ENCODE measurements at regions not wholly inside any gene's neighbourhood (a gene's known extent, or its start where the extent isn't known, plus 50 kb on each side); places are given as distances from the start of the nearest gene placed in this dataset.
"Not testable (repeated sequence)": the region's sequence is repeated elsewhere in the genome, so short reads cannot be mapped to it uniquely, and the experiment has no call there.

DNA sequence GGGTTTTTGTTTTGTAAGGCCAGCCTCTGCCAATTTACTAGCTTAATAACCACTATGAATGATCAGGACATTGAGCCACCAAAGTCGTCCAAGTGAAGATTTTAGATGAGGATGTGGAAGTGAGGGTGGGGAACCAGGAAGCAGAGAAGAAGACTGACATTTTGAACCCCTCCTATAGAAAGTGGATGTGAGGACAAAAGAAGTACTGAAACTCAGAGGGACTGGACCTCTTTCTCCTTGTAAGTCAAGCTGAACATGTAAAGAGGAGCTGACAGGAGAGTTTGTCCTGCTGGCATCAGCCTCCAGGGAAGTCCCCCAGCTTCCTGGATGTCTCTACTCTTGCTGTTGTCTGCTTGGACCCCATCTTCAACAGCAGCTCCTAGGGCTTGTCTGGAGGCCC, 338.2 kb upstream of the NCAM1 start:
- no peak for DNase-seq

DNA sequence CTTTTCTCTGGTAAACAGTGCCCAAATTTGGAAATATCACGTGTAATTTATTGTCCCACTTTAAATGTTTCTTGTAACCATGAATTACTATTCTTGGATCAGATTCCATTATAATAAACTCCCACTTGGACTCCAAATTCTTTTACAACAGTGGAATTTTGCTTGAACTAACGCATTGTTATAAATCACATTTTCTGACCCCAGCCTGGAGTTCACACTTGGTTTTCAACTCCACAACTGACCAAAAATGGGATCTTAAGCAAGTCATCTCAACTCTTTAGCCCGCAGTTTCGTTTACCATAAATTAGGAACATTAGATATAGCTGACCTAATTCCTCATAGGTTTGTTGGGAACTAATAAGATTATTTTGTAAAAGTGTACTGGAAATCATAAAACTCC, 336.8 kb upstream of the NCAM1 start:
- peak; percentile 39 for DNase-seq

DNA sequence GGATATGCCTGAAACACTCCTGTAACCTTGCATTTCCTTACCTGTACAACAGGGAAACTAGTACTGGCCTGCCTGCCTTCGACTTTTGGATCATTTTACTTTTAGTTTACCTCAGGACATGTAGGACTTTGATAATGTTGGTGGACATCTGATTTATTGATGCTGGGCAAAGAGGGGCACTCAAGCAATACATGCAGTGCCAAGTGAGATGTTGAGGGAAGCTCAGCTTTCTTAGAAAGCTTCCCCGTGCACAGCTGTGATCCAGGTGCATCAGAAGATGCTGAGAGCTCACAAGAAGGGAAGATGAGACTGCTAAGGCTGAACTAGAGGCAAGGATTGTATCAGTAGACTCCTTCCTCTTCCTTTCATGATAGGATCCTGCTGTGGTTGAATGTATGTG, 336.2 kb upstream of the NCAM1 start:
- not testable (repeated sequence) for DNase-seq

DNA sequence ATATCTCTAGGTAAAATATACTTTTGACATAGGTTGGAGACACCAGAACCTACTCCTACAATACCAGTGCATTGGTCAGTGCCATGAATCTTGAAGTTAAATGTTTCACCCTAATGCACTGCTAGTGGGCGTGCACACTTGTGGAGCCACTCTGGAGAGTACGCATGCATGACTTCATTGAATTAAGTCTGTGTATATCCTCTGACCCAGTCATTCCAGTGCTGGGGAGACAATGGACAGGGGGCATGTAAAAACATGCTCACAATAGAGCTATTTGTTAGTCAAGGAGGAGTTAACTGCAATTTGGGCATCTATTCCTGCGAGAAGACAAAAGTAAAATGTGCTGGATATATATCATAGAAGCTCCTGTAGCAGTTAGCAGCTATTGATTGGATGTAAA, 335.4 kb upstream of the NCAM1 start:
- no peak for DNase-seq

DNA sequence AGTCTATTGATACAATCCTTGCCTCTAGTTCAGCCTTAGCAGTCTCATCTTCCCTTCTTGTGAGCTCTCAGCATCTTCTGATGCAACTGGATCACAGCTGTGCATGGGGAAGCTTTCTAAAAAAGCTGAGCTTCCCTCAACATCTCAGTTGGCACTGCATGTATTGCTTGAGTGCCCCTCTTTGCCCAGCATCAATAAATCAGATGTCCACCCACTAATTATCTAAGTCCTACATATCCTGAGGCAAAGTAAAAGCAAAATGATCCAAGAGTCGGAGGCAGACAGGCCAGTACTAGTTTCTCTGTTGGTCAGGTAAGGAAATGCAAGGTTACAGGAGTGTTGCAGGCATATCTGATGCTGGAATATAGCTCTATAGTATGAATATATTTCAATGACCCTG, 334.5 kb upstream of the NCAM1 start:
- DNase-seq, result no peak

DNA sequence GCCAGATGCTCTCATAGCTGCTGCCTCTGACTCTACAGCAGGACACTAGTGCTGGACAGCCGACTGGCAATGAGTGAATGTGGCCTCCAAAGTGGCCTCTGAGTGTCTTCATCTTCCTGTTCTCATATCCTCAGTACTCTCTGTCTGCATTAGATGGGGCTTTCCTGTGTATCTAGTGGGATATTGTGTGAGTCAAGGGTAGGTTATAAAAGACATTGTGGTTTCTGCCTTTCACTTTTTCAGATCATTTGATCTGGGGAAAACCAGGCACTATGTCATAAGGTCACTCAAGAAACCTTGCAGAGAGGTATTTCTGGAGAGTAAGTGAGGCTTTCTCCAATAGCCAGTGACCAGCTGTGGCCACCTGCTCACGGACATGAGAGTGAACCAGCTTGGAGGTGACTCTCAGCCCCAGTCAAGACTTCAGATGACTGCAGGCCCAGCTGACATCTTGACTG, 333.6 kb upstream of the NCAM1 start:
- no peak for DNase-seq

DNA sequence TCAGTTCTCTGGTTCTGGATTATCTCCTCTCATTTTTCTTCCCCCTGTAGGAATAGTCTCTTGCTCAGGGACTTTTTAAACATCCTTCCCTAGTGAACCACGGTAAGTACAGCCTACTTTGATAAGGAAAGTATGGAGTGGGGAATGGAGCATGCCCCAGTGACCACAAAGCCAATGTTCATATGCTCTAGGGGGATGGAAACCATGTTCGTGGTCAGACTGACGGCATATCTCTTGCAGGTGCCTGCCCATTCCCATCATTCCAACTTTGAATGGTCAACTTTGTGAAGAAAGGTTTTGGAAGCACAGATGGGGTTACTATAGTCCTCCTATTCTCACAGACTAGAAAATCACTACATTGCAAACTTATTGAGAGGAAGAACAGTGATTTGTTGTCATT, 332.5 kb upstream of the NCAM1 start:
- no peak for DNase-seq

DNA sequence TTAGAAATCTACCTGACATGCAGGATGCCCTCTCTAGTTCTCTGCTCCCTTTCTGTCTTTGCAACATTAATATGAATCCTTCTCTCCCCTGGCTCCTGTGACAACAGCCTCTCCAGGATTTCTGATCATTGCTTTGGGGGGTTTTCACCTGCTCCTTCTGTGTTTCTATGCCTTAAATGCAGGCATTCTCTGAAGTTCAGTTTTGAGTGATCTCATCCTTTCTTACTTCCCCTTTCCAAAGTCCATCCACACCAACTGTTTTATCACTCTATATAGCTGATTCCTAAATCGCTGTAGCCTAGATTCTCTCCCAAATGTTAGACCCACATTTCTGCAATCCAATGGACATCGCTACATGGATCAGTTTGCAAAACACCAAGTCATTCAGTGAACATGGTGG, 330.7 kb upstream of the NCAM1 start:
- no peak for DNase-seq

DNA sequence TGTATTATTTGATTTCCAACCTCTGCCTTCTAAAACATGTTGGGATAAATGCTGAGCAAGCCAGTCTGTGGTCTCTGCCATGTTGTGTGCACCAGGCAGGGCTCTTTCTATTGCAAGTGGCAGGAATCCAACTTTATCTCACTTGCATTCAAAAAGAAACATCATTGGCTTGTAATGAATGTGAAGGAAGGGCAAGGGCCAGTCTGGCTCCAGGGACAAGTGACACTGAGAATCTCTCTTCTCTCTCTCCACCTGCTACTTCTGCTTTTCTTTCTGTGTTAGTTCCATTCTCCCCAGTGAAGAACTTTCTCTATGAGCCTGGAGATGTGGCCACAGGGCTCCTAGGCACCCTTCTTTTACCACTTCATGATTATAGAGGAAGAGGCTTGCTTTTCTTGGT, 329.9 kb upstream of the NCAM1 start:
- DNase-seq, result no peak

DNA sequence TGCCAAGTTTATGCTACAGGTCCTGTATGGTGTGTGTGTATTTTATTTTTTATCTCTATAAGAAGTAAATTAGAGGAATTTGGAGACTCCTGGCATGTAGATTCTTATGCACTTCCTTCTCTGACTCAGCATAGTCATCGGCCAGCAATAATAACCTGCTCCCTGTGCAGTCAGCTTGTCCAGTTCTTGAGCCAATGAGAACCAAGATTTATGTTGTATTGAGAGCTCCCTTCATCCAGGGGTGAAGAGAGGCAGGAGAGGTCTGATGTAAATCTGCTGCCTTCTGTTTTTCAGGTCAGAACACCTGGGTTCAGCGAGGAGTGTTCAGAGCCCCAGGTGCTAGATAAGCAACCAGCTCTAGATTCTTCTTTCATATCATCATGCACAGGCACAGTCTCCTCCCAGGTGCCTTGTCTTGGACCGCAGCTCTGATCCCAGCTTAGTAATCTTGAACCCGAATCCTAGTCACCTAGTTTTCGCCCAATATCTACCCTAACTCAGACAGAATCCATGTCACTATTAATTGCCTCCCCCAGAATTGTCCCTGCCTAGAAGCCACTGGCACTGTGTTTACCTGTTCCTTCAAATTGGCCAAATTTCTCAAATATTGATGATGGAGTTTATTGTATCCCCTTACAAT, 328.2 kb upstream of the NCAM1 start:
- no peak for DNase-seq

DNA sequence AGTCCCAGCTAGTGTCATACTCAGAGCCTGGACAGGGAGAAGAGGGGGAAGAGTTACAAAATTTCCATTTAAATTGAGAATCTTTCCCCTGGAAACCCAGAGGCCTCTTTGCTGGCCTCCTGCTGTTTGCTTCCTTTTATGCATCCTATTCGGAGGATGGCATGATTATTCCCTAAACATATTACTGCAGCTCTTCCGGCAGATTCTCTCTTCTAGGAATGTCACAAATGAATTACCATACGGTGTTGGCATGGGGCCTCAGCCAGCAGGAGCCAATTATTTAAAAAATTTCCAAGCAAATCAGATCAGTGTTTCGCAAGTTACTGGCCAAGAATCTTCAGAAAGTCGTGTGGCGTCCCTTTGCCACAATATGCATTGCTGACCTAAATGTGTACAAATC, 326.7 kb upstream of the NCAM1 start:
- no peak for DNase-seq

DNA sequence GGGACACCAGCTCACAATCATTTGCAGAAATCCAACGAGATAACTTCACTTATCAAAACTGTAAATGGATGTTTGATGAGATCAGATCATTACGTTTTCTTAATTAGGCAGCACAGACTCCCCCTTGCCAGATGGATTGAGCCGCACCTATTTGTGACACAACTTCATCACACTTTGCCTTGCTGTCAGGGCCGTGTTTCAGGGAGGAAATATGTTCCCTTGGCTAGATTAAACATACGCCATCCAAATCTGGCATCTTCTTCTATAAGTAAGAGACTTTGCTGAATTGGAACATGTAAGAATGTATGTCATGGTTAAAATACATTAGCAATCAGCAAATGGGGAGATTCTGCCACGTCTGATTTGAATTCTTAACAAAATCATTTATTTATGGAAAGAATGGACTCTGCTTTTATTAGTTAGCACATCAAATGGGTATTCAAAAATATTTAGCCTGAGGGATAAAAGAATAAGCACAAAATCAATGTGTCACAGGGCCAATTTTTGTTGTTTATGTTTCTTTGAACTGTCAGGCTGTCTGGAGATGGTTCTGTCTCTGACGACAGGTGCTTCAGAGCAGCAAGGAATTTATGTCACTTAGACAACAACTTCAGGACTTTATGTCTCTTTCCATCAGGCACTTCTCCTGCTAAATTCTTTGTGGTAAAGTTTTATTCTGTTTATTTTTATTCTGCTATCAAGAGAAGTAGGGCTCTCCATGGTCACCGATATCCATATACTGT, 326.1 kb upstream of the NCAM1 start:
- no peak for DNase-seq

DNA sequence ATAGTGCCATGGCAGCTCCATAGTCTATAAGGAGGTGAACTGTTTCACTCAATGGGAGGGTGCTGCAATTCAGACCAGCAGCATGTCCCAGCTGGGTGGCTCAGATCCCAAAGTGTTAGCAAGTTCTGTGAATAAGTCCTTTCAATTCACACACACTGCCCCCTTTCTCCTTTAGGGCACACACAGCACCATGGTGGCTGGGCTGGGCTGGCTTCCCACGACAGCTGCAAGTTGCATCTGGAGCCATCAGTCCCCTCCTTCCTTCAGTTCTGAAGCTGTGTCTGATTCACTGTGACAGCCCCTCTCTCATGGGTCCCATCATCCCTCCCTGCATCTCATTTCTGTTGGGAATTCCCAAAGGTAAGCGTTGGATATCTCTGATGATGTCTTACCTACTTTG, 324.1 kb upstream of the NCAM1 start:
- DNase-seq, result no peak

DNA sequence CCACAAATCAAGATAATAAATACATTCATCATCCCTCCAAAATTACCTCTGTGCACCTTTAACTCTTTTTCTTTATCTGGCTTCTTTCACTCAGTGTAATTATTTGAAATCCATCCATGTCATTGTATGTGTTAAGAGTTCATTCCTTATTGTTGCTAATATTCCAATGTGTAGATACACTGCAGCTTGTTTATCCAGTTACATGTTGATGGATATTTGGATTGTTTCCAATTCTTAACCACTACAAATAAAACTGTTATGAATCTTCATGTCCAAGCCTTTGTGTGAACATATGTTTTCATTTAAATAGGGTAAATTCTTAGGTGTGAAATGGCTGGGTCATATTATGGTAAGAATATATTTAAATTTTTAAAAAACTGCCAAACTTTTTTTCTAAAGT, 323.3 kb upstream of the NCAM1 start:
- no peak for DNase-seq

DNA sequence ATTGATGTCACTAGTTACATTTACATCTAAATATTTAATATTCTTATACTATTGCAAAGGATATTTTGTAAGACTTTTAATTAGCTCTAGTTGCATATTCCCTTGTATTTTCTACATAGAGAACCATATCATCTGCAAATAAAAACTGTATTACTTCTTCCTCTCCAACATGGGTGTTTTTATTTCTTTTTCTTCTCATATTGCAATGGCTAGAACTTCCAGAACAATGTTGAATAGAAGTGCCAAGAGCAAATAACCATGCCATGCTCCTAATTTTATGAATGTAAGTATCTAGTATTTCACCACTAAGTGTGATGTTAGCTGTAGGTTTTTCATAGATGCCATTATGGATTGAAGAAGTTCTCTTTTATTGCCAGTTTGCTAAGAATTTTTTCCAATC, 321.8 kb upstream of the NCAM1 start:
- no peak for DNase-seq

DNA sequence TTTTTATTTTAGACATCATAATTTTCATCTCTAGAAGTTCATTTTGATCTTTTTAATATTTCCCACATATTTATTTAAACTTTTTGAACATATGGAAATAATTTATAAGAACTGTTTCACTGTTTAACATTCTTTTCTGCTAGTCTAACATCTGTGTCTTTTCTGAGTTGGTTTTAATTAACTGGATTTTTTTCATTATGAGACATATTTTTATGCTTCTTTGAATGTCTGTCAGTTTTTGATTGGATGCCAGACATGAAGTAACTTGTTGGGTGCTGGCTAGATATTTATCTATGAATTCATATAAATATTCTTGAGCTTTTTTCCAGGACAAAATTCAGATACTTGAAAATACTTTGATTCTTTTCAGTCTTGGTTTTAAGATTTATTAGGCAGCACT, 317.8 kb upstream of the NCAM1 start:
- DNase-seq, result peak; percentile 28

DNA sequence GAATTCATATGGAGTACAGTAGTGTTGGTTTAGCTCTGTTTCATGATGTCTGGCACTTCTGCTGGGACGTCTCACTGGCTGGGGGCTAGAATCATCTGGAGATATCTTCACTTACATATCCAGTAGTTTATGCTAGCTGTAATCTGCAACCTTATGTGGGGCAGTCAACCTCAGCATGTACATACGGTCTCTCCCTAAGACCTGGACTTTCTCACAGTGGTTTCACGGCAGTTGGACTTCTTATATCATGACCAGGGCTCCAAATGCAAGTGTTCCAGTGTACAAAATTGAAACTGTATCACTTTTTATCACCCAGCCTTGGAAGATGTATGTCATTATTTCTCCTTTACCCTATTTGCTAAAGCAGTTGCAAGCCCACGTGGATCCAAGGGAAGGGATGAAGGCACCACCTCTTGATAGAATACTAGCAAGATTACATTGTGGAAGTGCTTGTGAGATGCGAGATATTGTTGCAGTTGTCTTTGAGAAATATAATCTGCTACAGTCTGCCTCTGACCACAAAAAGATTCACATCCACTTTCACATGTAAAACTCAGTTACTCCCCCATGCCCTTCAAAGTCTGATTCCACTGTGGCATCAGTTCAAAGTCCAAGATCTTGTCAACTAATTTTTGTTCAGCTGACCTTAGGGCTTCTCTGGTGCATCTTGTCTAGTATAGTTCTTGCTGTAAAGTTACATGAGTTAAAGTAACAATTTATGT, 316.6 kb upstream of the NCAM1 start:
- DNase-seq, result no peak

DNA sequence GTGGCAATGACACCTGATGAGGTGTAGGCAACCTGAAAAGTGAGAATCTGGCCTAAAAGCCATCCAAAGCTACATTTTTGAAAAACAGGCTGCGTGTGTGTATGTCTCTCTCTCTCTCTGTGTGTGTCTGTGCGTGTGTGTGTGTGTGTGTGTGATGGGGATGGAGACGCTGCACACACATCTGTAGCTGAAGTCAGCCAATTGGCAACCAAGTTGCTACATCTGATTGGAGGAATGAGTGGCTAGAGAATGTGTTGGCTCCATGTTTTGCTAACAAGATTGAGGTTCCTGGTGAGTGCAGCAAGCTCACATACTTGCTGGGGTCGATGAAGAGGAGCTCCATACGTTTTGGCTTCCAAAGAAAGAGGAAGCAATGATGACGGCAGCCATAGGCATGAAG, 311.4 kb upstream of the NCAM1 start:
- no peak for DNase-seq

DNA sequence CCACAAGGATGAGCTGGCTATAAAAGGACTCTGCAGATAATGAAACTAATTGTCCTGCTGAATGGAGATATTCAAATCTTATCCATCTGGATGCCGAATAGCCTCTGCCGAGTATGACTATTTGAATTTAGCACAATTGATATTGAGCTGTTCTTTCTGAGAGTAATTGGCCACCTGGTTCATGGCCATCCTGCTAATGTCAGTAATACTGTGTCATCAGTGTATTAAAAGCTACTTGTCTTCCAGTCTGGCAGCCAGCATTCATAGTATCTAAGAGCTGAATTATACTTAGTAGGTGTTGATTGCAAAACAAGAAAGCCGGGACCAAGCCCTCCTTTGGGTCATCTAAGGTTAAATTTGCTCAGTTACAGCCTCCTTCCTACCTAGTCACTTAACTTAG, 310.7 kb upstream of the NCAM1 start:
- DNase-seq, result no peak

DNA sequence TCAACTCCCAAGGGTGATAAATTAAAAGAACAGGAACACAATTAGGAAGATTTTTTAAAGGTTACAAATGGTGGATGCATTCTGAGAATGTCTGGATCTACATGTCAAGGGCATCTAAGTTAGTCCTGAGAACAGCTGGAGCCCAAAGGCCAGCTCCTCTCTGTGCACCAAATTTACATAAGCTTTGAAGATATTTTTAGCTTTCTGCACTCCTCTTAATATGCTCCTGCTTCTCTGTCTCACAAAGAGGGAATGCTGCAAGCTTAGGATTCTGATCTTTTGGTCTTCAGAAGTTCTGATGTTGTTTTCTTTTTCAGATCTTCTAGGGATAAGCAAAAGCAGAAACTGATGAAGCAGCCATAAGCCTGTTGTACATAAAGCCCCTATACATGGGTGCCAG, 309.8 kb upstream of the NCAM1 start:
- no peak for DNase-seq

DNA sequence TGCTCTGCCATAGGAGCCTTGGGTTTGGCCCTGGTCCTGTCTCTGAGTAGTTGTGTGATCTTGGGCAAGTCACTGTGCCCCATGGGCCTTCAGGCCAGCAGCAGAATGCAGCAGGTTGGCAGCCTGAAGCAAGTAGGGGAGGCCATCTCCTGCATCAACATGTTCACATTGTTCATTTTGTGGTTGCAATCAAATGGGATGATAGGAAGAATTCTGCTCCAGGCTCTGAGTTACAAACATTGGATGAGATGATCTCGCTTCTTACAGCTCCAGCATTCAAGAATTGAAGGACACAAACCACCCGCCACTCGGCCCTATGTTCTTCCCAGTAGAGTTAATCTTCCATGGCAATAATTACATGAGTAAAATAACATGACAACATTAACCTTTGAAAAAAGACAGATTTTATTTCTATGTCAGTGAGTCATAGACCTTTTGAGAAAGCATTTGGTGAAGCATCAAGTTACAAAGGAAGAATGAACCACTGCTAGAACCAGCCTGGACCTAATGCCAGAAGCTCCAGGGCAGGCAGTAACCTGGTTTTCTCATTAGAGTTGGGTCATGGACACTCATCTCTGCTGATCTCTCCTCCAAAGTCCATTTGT, 308.3 kb upstream of the NCAM1 start:
- peak; percentile 59 for DNase-seq

DNA sequence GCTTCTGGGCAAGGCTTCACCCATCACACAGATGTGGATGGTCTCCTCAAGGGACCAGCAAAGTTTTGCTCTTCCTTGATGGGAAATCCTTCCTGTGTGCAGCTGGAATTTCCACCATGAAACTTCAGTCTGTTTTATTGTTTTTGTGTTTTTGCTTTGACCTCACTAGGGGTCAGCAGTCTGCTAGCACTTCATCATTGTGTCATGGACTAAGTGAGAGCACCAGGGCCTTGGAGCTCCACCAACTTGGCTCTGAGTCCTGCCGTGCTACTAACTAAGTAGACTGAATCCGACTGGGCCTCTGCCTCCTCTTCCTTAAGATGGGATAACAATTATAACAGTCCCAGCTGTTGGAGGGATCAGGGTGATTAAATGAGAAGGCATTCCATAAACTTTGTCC, 305.8 kb upstream of the NCAM1 start:
- DNase-seq, result peak; percentile 88

DNA sequence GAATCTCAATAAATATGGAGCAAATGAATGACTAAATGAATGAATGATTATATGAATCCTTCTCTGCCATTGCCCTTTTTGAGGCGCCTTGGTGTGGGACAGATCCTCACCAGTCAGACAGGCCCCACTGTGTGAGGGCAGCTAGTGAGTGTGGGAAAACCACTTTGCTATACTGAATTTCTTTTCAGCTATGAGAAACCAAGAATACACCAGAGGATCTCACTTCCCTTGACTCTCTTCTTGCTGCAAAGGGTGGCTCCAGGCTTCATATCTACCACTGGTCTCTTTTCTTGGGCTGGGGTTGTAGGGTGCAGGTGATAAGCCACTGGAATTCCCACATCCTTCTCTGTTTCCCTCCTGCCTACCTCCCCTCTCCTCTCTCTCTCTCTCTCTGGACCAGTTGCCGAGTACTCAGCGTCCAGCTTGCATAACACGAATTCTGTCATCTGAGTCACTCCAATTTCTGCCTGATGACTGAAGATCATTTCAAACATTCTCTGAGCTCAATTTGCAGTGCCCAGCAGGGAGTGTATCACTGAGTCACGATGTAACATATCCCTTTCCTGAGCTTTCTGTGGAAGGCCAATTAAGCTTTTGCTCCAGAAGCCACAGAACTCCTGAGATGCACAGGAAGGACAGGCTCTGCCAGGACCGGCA, 304.3 kb upstream of the NCAM1 start:
- peak; percentile 91 for DNase-seq
